NCI-H1694 (cell line): ENCODE measurements at regions not wholly inside any gene's neighbourhood (a gene's known extent, or its start where the extent isn't known, plus 50 kb on each side); places are given as distances from the start of the nearest gene placed in this dataset.

Experiments
- DNase-seq: peaks from one replicate; lab custom pipeline; 2025; lab: John Stamatoyannopoulos, UW

- DNase-seq, result no peak
These were observed 204.6 kb upstream of the TNP1 start for GRCh38 chr2:217064234-217065011.

GRCh38 chr2:217063238-217063755 lies 203.4 kb upstream of the TNP1 start:
- peak; percentile 37 for DNase-seq

GRCh38 chr2:217062768-217063167 lies 202.9 kb upstream of the TNP1 start:
- DNase-seq, result no peak

- no peak for DNase-seq
These were observed 202.1 kb upstream of the TNP1 start for GRCh38 chr2:217061916-217062505.

GRCh38 chr2:217060951-217061547 lies 201.2 kb upstream of the TNP1 start:
- no peak for DNase-seq

GRCh38 chr2:217060516-217060915 lies 200.7 kb upstream of the TNP1 start:
- DNase-seq, result no peak

GRCh38 chr2:217058791-217059755 lies 199.2 kb upstream of the TNP1 start:
- DNase-seq, result no peak

- no peak for DNase-seq
These were observed 197.9 kb upstream of the TNP1 start for GRCh38 chr2:217057773-217058172.

- no peak for DNase-seq
These were observed 195.8 kb upstream of the TNP1 start for GRCh38 chr2:217055624-217056023.

GRCh38 chr2:217054791-217055190 lies 194.9 kb upstream of the TNP1 start:
- peak; percentile 83 for DNase-seq

- no peak for DNase-seq
These were observed 193.2 kb upstream of the TNP1 start for GRCh38 chr2:217052856-217053577.

GRCh38 chr2:217051416-217051815 lies 191.6 kb upstream of the TNP1 start:
- DNase-seq, result no peak

GRCh38 chr2:217049956-217050355 lies 190.1 kb upstream of the TNP1 start:
- DNase-seq, result no peak

GRCh38 chr2:217049422-217049821 lies 189.6 kb upstream of the TNP1 start:
- no peak for DNase-seq

GRCh38 chr2:217048730-217049129 lies 188.9 kb upstream of the TNP1 start:
- no peak for DNase-seq

GRCh38 chr2:217047631-217048030 lies 187.8 kb upstream of the TNP1 start:
- no peak for DNase-seq

GRCh38 chr2:217047209-217047608 lies 187.3 kb upstream of the TNP1 start:
- DNase-seq, result no peak

GRCh38 chr2:217045700-217046475 lies 186.0 kb upstream of the TNP1 start:
- DNase-seq, result no peak

- no peak for DNase-seq
These were observed 180.2 kb upstream of the TNP1 start for GRCh38 chr2:217040099-217040498.

GRCh38 chr2:217038001-217038400 lies 178.1 kb upstream of the TNP1 start:
- DNase-seq, result no peak
